Islet of Langerhans (tissue), 1 donor: ENCODE measurements at regions not wholly inside any gene's neighbourhood (a gene's known extent, or its start where the extent isn't known, plus 50 kb on each side); places are given as distances from the start of the nearest gene placed in this dataset.
"Not testable (repeated sequence)": the region's sequence is repeated elsewhere in the genome, so short reads cannot be mapped to it uniquely, and the experiment has no call there.

Source experiments
- FAIRE-seq: peaks from one replicate; lab custom pipeline; 2011; peaks lifted over from hg19 to GRCh38; lab: Jason Lieb, UNC

DNA sequence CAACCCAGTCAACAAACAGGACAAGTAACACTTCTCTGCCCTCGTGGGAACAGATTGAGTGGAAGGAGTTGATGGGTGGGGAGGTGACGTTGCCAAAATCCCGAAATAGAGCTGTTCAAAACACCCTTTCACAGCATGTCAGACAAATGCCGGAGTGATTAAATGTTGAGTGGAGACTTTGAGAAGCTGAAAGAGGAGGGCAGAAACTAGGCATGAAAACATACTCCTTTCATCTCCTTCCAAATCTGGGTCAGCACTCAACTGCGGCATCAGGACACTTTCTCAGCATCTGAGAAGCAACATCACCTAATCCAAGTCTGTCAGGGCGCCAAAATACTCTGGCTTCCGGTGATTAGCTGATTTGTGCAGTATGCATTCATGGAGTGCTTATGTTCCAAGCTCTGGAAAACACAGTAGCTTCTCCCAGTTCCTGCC lies 51.5 kb upstream of the MRI1 start:
- FAIRE-seq = no peak

DNA sequence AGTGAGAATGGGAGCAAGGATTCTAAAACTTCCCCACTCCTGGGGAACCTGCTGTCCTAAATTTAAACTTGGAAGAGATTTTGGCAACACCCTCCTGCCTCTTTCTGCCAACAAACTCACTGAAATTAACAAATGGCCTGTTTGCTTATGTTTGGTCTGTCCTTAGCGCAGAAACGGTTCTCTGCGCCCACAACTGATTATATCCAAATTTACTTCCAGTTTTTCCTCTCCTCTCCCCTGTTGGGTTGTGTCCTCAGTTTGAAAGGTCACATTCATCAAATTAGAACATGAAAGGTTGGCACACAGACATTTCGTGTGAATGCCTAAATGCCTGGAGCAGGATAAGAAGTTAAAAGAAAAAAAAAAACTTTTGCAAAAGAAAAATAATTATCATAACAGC lies 56.4 kb upstream of the MRI1 start:
- FAIRE-seq = no peak

DNA sequence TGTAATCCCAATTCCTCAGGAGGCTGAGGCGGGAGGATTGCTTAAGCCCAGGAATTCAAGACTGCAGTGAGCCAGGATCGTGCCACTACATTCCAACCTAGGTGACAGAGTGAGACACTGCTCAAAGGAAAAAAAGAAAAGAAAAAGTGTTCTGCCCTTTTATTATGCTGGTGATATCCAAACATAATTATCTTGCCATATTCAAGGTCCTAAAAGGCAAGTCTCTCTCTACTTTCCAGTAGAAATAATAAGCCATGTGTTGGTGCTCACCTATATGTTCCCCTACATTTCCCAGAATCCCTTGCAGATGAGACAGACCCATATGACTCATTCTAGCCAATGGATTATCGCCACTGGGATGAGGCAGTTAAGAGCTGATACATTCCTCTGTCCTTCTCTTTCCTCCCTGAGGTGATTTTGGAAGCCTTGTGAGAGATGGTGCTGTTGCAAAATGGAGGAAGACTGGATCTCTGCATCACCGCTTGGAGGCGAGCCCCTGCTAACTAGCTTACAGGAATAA lies 58.3 kb upstream of the MRI1 start:
- no peak for FAIRE-seq

DNA sequence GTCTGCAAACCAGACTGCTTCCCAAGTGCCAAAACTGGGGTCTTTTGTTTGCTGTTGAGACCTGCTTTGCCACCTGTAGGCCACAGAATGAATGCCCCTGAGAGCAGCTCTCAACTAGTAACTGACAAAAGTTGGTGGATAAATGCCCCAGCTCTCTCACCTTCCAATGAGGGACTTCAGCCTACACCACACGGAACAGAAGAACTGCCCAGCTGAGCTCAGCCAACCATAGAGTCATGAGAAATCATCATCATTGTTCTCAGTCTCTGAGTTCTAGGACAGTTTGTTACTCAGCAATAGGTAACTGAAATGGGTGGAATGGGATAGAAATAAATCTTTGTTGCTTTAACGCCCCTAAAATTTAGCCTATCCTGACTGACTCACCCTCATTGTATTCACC lies 59.1 kb upstream of the MRI1 start:
- FAIRE-seq = no peak

DNA sequence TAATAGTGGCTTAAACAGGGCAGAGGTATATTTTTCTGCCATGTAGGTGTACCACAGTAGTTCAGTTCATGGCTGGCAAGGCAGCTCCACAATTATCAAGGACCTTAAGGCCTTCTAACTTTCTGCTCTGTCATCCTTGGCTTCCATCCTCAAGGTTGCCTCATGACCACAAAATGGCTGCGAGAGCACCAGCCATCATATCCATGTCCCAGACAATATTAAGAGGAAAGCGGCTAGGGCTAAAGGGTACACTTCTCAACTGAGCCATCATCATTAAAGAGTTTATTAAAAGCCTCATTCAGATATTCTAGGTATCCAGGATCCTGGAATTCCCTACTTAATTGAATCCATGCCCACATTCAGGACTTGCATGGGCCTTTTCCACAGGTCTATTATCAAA lies 62.7 kb upstream of the MRI1 start:
- FAIRE-seq = no peak

DNA sequence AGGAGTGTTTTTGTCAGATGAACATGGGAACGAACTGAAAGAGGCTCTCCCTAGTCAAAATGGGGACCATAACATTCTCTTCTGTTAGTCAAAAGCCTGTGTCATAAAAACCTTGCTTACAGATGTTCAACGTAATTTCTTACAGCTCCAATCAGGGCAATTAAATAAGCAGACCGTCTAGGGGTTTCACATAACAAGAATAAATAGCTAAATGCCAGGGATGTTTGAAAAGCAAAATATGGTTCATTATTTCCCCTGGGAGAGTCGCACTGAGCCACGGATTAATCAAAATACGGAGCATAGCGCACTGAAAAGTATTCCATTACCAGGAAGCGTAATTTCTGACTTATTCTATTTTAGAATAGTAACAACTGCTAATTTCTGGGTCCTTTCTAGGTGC lies 63.7 kb upstream of the MRI1 start:
- no peak for FAIRE-seq

DNA sequence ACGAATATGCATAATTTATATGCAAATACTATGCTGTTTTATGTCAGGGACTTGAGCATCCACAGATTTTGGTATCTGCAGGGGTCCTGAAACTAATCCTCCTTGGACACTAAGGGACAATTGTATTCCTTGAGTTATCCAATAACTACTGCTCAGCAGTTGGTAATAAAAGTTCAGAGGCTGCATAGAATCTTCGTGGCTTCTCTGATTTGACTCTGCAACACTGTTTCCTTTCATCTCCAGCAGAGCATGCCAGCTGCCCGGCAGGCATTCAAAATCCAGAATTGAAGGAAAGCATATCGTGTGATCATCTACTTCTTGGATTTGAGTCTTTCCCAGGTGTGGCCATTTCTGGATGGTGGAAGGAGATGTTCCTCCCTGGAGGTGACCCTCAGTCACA lies 64.5 kb upstream of the MRI1 start:
- no peak for FAIRE-seq

DNA sequence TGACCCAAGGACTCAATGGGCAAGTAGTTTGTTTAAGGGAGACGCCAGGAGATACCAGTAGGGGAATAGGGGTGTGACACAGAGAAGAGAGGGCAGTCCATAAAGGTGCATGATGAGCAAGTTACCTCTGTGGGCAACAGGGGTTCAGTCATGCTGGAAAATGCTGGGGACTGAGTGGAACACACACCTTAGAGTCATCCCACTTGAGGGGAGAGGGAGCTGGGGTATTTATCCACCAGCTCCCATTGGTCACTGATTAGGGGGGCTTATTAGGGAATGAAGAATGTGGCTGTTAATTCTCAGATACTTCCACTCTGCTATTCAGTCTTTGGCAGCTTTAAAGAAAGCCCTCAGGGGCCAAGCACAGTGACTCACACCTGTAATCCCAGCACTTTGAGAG lies 67.5 kb upstream of the MRI1 start:
- no peak for FAIRE-seq

DNA sequence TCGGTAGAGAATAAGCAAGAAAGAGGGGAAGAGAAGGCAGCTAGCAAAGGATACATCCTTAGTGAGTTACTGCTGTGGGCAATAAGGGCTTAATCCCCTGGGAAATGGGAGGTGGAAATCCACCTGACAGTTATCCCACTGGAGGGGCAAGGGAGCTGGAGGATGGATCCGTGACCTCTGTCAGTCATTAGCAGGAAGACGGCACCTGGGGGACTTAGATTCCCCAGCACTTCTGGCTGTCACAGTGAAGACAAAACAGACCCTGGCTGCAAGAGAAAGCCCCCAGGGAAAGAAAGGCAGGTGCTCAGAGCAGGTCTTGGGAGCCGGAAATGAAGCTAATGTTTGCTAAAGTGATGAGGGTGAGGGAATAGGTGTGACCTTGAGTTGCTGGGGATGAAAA lies 70.4 kb upstream of the MRI1 start:
- FAIRE-seq = no peak

DNA sequence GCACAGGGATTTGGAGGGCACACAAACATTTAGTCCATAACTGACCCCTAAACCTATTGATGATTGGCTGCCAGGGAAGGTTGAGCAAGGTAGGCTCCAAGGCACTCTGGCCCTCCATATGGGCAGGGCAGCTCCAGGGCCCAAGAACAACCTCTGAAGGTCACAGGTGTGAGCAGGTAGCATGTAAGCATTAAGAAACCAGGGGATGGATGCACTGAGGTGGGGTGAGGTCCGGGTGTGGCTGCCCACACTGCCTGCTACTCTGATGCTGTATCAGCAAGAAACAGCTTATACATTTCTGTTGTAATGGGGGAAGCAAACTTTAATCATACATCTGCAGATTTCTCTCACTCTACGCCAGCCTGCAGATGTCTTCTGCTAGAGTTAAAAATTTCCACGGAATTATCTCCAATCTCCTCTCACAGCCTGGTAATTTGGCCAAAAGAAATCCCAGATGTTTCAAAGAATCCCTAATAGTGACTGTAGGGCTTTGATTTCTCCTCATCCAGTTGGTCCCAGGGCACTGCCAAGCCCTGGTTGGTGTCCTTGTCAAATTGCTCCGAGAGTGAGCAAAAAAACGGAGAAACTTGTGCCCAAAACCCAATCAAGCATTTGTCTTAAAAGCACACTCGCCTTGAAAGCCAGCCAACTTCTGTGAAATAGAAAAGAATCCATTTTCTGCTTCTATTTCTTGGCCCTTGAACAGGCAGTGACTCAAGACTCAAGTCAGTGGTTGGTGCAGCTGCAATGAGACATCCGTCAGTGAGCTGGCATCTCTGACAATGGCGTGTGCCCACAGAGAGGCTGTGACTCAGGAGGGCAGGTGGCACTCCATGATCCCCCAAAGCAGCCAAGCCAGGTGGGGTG lies 72.5 kb upstream of the MRI1 start:
- no peak for FAIRE-seq

DNA sequence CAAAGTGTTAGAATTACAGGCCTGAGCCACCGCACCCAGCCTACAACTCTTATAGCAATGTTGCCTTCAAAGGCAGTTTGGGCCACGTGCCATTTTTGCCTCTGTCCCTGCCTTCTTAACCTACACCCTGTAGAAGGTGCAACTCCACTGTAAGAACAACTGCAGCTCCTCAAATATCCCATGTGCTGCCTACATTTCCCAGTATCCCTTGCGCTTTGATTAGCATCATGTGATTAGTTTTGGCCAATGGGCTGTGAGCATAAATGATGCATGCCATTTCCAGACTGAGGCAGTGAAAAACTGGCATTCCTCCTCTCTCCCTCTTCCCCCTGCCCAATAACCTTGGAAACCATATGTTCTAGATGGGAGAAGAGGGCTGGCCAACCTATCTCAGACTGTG lies 75.2 kb upstream of the MRI1 start:
- no peak for FAIRE-seq

DNA sequence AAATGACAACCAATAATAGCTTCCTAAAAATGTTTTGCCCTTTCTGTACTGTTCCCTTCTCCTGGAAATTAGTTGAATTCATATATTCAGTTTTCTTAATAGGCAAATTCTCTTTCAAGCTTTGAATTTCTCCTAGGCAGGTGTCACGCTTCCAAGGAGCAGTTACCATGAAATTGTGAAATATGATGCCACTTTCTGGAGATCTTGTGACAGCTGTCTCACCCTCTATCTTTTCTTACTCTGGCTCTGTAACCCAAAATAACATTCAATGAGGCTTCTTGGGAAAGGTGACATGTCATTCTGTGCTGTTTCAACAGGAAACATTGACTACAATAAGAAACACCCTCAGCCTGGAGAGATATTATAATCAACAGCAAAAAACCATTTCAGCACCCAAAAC lies 80.3 kb upstream of the MRI1 start:
- no peak for FAIRE-seq

DNA sequence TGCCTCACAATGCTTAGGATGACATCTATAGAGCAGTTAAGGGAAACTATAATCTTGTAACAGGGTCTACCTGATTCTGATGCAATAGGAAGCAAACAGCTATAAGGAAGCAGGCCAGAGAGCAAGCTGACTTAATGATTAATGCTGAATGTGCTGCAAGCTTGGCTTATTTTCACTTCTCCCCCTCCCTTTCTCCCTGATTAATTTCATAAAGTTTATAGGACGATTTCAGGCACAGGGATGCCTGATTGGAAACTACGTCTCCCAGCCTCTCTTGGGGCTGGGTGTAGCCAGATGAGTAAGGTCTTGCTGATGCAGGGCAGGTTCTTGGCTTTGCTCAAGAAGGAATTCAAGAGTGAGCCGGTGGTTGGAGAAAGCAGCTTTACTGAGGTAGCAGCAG lies 82.8 kb upstream of the MRI1 start:
- FAIRE-seq = no peak

DNA sequence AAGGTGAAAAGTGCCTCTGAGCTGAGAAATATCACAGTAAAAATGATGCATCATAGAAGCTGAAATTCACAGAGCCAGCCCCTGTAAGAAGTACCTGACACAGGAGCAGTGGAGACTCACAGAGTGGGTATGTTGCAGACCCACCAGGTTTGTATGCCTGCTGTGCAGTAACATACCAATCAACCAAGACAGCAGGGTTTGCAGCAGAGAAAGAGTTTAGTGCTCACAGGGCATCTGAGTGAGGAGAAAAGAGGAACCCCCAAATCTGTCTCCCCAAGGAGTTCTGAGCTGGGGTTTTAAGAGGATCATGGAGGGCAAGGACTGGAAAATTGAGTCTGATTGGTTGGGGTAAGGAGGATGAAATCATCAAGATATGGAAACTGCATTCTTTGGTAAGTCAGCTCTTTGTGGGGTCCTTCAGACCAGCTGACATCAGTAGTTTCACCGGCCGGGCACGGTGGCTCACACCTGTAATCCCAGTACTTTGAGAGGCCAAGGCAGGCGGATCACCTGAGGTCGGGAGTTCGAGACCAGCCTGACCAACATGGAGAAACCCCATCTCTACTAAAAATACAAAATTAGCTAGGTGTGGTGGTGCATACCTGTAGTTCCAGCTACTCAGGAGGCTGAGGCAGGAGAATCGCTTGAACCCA lies 83.5 kb upstream of the MRI1 start:
- FAIRE-seq = not testable (repeated sequence)

DNA sequence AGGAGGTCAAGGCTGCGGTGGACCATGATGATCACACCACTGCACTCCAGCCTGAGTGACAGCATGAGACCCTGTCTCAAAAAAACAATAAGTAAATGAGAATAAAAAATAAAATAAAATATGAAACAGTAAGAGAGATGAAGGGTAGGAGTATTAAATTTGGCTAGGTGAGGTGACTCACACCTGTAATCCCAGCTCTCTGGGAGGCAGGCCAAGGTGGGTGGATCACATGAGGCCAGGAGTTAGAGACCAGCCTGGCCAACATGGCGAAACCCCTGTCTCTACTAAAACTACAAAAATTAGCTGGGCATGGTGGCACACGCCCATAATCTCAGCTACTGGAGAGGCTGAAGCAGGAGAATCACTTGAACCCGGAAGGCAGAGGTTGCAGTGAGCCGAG lies 87.4 kb upstream of the MRI1 start:
- not testable (repeated sequence) for FAIRE-seq

DNA sequence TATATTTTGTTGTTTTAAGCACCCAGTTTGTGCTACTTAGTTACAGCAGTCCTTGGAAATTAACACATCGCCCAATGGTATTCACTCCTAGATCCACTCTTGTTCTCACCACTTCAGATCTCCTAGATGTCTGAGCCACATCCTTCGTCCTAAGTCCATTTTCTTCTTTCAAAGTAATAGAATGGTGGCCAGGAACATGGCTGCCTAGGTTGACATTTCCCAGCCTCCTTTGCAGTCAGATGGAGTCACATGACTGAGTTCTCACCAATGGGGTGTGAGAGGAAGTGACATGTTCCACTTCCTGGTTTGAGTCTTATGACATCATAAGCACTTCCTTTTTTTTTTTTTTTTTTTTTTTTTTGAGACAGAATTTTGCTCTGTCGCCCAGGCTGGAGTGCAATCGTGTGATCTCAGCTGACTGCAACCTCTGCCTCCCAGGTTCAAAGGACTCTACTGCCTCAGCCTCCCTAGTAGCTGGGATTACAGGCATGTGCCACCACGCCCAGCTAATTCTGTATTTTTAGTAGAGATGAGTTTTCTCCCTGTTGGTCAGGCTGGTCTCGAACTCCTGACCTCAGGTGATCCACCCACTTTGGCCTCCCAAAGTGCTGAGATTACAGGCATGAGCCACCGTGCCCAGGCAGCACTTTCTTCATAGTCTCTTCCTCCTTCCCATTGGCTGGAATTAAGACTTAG lies 91.7 kb upstream of the MRI1 start:
- FAIRE-seq = not testable (repeated sequence)

DNA sequence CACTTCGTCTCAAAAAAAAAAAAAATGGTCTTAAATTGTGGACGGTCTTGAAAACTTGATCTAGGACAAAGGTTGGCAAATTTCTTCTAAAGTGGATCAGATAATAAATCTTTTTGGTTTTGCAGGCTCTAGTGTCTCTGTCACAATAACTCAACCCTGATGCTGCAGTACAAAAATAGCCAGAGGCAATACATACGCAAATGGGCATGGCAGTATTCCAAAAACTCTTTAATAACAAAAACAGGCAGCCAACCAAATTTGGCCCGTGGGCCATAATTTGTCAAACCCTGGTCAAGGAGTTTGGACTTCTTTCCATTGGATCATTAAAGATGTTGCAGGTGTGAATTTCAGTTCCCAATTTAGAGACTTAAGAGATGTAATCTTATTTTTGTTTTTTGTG lies 93.5 kb upstream of the MRI1 start:
- no peak for FAIRE-seq

DNA sequence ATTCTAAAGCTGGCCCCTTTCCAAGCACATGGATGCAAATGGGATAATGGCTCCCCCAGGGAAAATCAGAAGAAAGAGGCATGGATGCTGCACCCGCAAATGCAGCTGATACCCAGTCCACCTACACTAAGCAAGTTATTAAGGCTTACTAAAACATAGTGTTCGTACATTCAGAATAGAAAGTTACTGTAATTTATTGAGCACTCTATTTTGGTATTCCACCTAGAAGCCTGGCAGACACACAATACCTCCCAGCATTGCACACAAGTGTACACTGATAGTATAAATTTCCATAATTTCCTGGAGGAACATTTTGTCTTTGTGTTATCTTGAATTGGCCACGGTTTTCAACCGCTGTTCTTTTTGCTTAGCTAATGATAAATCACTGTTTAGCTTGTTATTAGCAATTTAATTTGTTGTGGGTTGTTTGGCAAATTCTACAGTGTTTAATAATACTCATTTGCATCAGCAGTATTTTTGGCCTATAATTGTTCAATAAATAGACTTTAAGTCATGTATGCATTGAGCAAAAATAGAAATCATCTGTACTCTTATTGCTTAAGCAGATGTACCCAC lies 94.5 kb upstream of the MRI1 start:
- no peak for FAIRE-seq

DNA sequence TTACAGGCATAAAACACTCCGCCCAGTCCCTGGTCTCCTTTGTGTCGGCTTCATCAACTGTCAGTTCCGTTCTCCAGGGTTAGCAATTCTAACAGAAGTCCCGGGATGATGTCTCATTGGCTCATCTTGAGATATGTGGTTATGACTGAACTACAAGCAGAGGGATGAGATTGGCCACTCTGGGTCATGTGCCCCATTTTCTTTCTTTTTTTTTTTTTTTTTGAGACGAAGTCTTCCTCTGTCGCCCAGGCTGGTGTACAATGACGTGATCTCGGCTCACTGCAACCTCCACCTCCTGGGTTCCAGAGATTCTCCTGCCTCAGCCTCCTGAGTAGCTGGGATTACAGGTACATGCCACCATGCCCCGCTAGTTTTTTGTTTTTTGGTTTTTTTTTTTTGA lies 95.4 kb upstream of the MRI1 start:
- FAIRE-seq = no peak

DNA sequence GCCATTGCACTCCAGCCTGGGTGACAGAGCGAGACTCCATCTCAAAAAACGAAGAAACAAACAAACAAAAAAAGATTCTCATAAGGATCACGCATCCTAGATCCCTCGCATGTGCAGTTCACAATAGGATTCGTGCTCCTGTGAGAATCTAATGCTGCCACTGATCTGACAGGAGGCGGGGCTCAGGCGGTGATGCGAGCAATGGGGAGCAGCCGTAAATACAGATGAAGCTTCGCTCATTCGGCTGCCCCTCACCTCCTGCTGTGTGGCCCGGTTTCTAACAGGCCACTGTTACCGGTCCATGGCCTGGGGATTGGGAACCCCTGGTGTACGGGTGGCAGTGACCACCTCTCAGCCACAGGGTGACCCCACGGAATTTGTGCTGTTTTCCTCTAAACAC lies 98.2 kb upstream of the MRI1 start:
- no peak for FAIRE-seq

DNA sequence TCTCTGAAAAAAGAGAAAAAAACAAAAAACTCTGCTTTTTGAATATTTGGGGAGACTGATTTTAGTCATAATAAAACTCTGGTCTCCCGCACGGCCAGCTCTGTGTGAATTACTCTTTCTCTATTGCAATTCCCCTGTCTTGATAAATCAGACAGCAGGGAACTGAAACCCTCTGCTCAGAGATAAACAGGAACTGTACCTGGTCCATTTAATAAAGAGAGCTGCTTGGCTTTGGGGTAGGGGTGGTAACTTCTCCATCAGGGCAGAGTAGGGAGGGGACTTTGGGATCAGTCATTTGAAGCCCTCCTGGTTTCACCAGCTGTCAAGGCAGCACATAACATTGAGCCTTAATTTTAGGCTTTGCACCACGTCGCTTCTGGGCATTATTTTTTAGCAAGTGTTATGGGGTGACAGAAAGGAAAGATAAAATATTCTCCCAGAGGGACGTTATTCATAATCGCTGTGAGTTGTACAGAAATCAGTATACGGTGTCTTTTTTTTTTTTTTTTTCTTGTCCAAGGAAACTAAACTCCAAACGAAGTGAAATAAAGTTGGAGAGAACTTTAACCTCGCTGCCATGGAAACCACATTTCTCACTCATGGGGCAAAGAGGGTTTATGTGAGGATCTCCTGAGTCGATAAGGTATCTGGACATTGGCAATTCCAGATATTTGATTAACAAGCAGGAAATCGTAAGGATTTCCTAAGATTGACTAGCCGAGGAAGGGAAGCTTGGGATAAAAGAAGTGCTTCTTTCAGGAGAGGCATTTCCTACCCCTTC lies 99.0 kb upstream of the MRI1 start:
- no peak for FAIRE-seq
